WTC11 (cell line): ENCODE measurements at regions not wholly inside any gene's neighbourhood (a gene's known extent, or its start where the extent isn't known, plus 50 kb on each side); places are given as distances from the start of the nearest gene placed in this dataset.

Source experiments
- ATAC-seq: fragments of 200-7000 bp; cut with Tn5 transposase; 2 replicates; pipeline ENCODE4 v1.10.0; 2021; ENCODE audit warnings: mild to moderate bottlenecking, moderate library complexity
- CTCF ChIA-PET: fragments of 300-600 bp; sonication (Branson Sonifier 250); formaldehyde crosslinking; loops from one replicate; lab custom pipeline; 2021; ENCODE audit warnings: antibody characterized with exemption; lab: Charles Lee
- POLR2A ChIA-PET: fragments of 350-600 bp; sonication (Branson Sonifier 250); formaldehyde crosslinking; loops from one replicate; lab custom pipeline; 2021; ENCODE audit warnings: antibody characterized with exemption; lab: Charles Lee
- DNase-seq: peaks from one replicate; pipeline ENCODE4 v3.0.0; 2021; ENCODE audit warnings: low spot score
- H3K27ac Mint-ChIP-seq: 2 replicates; pipeline ENCODE4 v1.8.0; 2021; ENCODE audit warnings: mixed read lengths
- H3K27me3 Mint-ChIP-seq: 2 replicates; pipeline ENCODE4 v1.8.0; 2021; ENCODE audit warnings: low read depth, mild to moderate bottlenecking, moderate library complexity, mixed read lengths
- H3K36me3 Mint-ChIP-seq: 2 replicates; pipeline ENCODE4 v1.8.0; 2021; ENCODE audit warnings: mixed read lengths
- H3K4me1 Mint-ChIP-seq: 2 replicates; pipeline ENCODE4 v1.8.0; 2022; ENCODE audit warnings: mixed read lengths
- H3K4me3 Mint-ChIP-seq: 2 replicates; pipeline ENCODE4 v1.8.0; 2021; ENCODE audit warnings: mild to moderate bottlenecking, moderate library complexity, mixed read lengths
- H3K9me3 Mint-ChIP-seq: 2 replicates; pipeline ENCODE4 v1.8.0; 2021; ENCODE audit warnings: mixed read lengths
- CBFB ChIP-seq: sonication (generic); formaldehyde crosslinking; IDR thresholded peaks from 2 replicates; pipeline ENCODE4 v1.8.1; 2022; ENCODE audit warnings: mild to moderate bottlenecking, low read depth, missing genetic modification reagents
- CREB1 ChIP-seq: sonication (generic); formaldehyde crosslinking; IDR thresholded peaks from 2 replicates; pipeline ENCODE4 v1.8.0; 2023; ENCODE audit warnings: mild to moderate bottlenecking, missing genetic modification reagents
- EMX1 ChIP-seq: fragments of 250-450 bp; sonication (Bioruptor Pico); IDR thresholded peaks from 2 replicates; pipeline ENCODE4 v1.8.0; 2021; ENCODE audit warnings: mild to moderate bottlenecking
- MXD4 ChIP-seq: fragments of 250-450 bp; sonication (Bioruptor Pico); IDR thresholded peaks from 2 replicates; pipeline ENCODE4 v1.8.0; 2021; ENCODE audit warnings: mild to moderate bottlenecking, moderate library complexity, borderline replicate concordance
- MYBL2 ChIP-seq: sonication (generic); formaldehyde crosslinking; IDR thresholded peaks from 2 replicates; pipeline ENCODE4 v1.8.1; 2023; ENCODE audit warnings: mild to moderate bottlenecking, moderate library complexity, missing genetic modification reagents
- PREB ChIP-seq: sonication (generic); formaldehyde crosslinking; IDR thresholded peaks from 2 replicates; pipeline ENCODE4 v1.8.1; 2022; ENCODE audit warnings: mild to moderate bottlenecking, missing genetic modification reagents, moderate library complexity, borderline replicate concordance
- SMAD4 ChIP-seq: sonication (generic); formaldehyde crosslinking; IDR thresholded peaks from 2 replicates; pipeline ENCODE4 v1.8.0; 2022; ENCODE audit warnings: mild to moderate bottlenecking, missing genetic modification reagents
- STAT6 ChIP-seq: sonication (generic); formaldehyde crosslinking; conservative IDR thresholded peaks from 2 replicates; pipeline ENCODE4 v1.8.1; 2023; ENCODE audit warnings: mild to moderate bottlenecking, low read depth, missing genetic modification reagents, moderate library complexity
- ZMAT4 ChIP-seq: fragments of 250-450 bp; sonication (Bioruptor Pico); IDR thresholded peaks from 2 replicates; pipeline ENCODE4 v1.9.0; 2021; ENCODE audit warnings: mild to moderate bottlenecking
- ZNF232 ChIP-seq: sonication (generic); formaldehyde crosslinking; IDR thresholded peaks from 2 replicates; pipeline ENCODE4 v1.8.0; 2022; ENCODE audit warnings: mild to moderate bottlenecking, missing genetic modification reagents
- ZNF263 ChIP-seq: sonication (generic); formaldehyde crosslinking; IDR thresholded peaks from 2 replicates; pipeline ENCODE4 v1.8.1; 2022; ENCODE audit warnings: low read depth, mild to moderate bottlenecking, moderate library complexity, missing genetic modification reagents
- ZNF281 ChIP-seq: sonication (generic); formaldehyde crosslinking; IDR thresholded peaks from 2 replicates; pipeline ENCODE4 v1.8.0; 2023; ENCODE audit warnings: mild to moderate bottlenecking, missing genetic modification reagents
- ZNF425 ChIP-seq: fragments of 250-450 bp; sonication (Bioruptor Pico); conservative IDR thresholded peaks from 2 replicates; pipeline ENCODE4 v1.9.0; 2021; ENCODE audit warnings: mild to moderate bottlenecking
- ZNF532 ChIP-seq: fragments of 250-450 bp; sonication (Bioruptor Pico); IDR thresholded peaks from 2 replicates; pipeline ENCODE4 v1.9.0; 2021; ENCODE audit warnings: mild to moderate bottlenecking, borderline replicate concordance
- TF ChIP-seq, protein P1 (sequence below): sonication (generic); formaldehyde crosslinking; IDR thresholded peaks from 2 replicates; pipeline ENCODE4 v1.8.0; 2023; ENCODE audit warnings: missing genetic modification reagents
- TF ChIP-seq, protein P2 (sequence below): sonication (generic); formaldehyde crosslinking; IDR thresholded peaks from 2 replicates; pipeline ENCODE4 v1.8.1; 2023; ENCODE audit warnings: mild to moderate bottlenecking, missing genetic modification reagents
- TF ChIP-seq, protein P3 (sequence below): sonication (generic); formaldehyde crosslinking; IDR thresholded peaks from 2 replicates; pipeline ENCODE4 v1.8.1; 2023; ENCODE audit warnings: mild to moderate bottlenecking, moderate library complexity, missing genetic modification reagents

GRCh38 chr3:13124631-13125030, 51.4 kb upstream of the IQSEC1 start (continued):
- TF ChIP-seq, protein P1, sequence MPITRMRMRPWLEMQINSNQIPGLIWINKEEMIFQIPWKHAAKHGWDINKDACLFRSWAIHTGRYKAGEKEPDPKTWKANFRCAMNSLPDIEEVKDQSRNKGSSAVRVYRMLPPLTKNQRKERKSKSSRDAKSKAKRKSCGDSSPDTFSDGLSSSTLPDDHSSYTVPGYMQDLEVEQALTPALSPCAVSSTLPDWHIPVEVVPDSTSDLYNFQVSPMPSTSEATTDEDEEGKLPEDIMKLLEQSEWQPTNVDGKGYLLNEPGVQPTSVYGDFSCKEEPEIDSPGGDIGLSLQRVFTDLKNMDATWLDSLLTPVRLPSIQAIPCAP (CRISPR knock-in tag): no peak
- TF ChIP-seq PREB (CRISPR knock-in tag): no peak
- TF ChIP-seq EMX1: no peak
- TF ChIP-seq, protein P2, sequence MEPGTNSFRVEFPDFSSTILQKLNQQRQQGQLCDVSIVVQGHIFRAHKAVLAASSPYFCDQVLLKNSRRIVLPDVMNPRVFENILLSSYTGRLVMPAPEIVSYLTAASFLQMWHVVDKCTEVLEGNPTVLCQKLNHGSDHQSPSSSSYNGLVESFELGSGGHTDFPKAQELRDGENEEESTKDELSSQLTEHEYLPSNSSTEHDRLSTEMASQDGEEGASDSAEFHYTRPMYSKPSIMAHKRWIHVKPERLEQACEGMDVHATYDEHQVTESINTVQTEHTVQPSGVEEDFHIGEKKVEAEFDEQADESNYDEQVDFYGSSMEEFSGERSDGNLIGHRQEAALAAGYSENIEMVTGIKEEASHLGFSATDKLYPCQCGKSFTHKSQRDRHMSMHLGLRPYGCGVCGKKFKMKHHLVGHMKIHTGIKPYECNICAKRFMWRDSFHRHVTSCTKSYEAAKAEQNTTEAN (CRISPR knock-in tag): no peak
- no peak for TF ChIP-seq ZMAT4 (CRISPR knock-in tag)
- no peak for TF ChIP-seq SMAD4 (CRISPR knock-in tag)
- TF ChIP-seq ZNF532 (CRISPR knock-in tag): no peak
- no peak for TF ChIP-seq ZNF425 (CRISPR knock-in tag)
- TF ChIP-seq, protein P3, sequence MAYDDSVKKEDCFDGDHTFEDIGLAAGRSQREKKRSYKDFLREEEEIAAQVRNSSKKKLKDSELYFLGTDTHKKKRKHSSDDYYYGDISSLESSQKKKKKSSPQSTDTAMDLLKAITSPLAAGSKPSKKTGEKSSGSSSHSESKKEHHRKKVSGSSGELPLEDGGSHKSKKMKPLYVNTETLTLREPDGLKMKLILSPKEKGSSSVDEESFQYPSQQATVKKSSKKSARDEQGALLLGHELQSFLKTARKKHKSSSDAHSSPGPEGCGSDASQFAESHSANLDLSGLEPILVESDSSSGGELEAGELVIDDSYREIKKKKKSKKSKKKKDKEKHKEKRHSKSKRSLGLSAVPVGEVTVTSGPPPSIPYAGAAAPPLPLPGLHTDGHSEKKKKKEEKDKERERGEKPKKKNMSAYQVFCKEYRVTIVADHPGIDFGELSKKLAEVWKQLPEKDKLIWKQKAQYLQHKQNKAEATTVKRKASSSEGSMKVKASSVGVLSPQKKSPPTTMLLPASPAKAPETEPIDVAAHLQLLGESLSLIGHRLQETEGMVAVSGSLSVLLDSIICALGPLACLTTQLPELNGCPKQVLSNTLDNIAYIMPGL (CRISPR knock-in tag): no peak
- no peak for TF ChIP-seq ZNF263 (CRISPR knock-in tag)

DNA sequence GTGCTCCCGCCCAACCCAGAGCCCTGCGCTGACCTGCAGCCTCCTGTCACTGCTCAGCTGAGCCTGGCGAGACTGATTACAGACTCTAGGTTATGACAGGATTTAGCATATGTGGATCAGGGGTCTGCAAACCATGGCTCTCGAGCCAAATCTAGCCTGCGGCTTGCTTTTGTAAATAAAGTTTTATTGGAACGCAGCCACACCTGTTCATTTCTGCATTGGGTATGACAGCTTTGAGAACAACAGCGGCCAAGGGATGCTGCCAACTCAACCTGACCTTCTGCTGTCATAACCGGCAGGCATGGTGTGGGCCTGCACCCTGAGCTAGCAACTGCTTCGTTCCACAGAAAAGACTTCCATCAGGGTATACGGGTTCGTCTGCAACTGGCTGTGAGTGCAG, 50.5 kb upstream of the IQSEC1 start:
- H3K4me1 Mint-ChIP-seq: peaks cover 4% of the 10 kb centered on the region; the same call in 1 of the 2 replicates
- DNase-seq: no peak
- ATAC-seq: no peak
- POLR2A ChIA-PET: no interaction called here
- H3K27me3 Mint-ChIP-seq: no peaks in the 10 kb centered on the region
- CTCF ChIA-PET: interaction anchor here (1.0 to 2.5 kb wide), 4 partner anchors 9 to 129 kb away, joined by 3 to 13 read pairs (median 4); no protein-coding TSS in a partner anchor
- no peak overlapping the region for H3K27ac Mint-ChIP-seq
- no peak overlapping the region for H3K4me3 Mint-ChIP-seq
- no peaks in the 10 kb centered on the region for H3K36me3 Mint-ChIP-seq
- no peaks in the 10 kb centered on the region for H3K9me3 Mint-ChIP-seq
- TF ChIP-seq STAT6 (CRISPR knock-in tag) (no peak), ZNF281 (no peak), ZNF232 (CRISPR knock-in tag) (no peak), MXD4 (CRISPR knock-in tag) (no peak), MYBL2 (CRISPR knock-in tag) (no peak), CBFB (no peak), CREB1 (CRISPR knock-in tag) (no peak)
